ENCODE measurements at regions not wholly inside any gene's neighbourhood (a gene's known extent, or its start where the extent isn't known, plus 50 kb on each side); places are given as distances from the start of the nearest gene placed in this dataset.
"Not testable (repeated sequence)": the region's sequence is repeated elsewhere in the genome, so short reads cannot be mapped to it uniquely, and the experiment has no call there.

- no peak for DNase-seq (ENCODE audit: low spot score)
Measured at GRCh38 chr16:75996491-75996890, 270.2 kb upstream of the CPHXL start.

- DNase-seq (ENCODE audit: low spot score): no peak
Measured at GRCh38 chr16:75997606-75998005, 271.3 kb upstream of the CPHXL start.

GRCh38 chr16:76007645-76008044, 269.6 kb upstream of the CNTNAP4 start:
- no peak for DNase-seq (ENCODE audit: low spot score)

- DNase-seq (ENCODE audit: low spot score): no peak
Measured at GRCh38 chr16:76023835-76024234, 253.4 kb upstream of the CNTNAP4 start.

- no peak for DNase-seq (ENCODE audit: low spot score)
Measured at GRCh38 chr16:76035689-76036088, 241.5 kb upstream of the CNTNAP4 start.

- DNase-seq (ENCODE audit: low spot score): no peak
Measured at GRCh38 chr16:76038097-76038496, 239.1 kb upstream of the CNTNAP4 start.

- no peak for DNase-seq (ENCODE audit: low spot score)
Measured at GRCh38 chr16:76052725-76053124, 224.5 kb upstream of the CNTNAP4 start.

- no peak for DNase-seq (ENCODE audit: low spot score)
Measured at GRCh38 chr16:76059186-76059585, 218.0 kb upstream of the CNTNAP4 start.

GRCh38 chr16:76059701-76060100, 217.5 kb upstream of the CNTNAP4 start:
- no peak for DNase-seq (ENCODE audit: low spot score)

- no peak for DNase-seq (ENCODE audit: low spot score)
Measured at GRCh38 chr16:76071690-76072089, 205.5 kb upstream of the CNTNAP4 start.

- no peak for DNase-seq (ENCODE audit: low spot score)
Measured at GRCh38 chr16:76081967-76082366, 195.2 kb upstream of the CNTNAP4 start.

- no peak for DNase-seq (ENCODE audit: low spot score)
Measured at GRCh38 chr16:76106647-76107046, 170.6 kb upstream of the CNTNAP4 start.

- no peak for DNase-seq (ENCODE audit: low spot score)
Measured at GRCh38 chr16:76108460-76108859, 168.7 kb upstream of the CNTNAP4 start.

- no peak for DNase-seq (ENCODE audit: low spot score)
Measured at GRCh38 chr16:76114681-76115080, 162.5 kb upstream of the CNTNAP4 start.

- no peak for DNase-seq (ENCODE audit: low spot score)
Measured at GRCh38 chr16:76118344-76118743, 158.9 kb upstream of the CNTNAP4 start.

- DNase-seq (ENCODE audit: low spot score): no peak
Measured at GRCh38 chr16:76121636-76122035, 155.6 kb upstream of the CNTNAP4 start.

- no peak for DNase-seq (ENCODE audit: low spot score)
Measured at GRCh38 chr16:76123966-76124365, 153.2 kb upstream of the CNTNAP4 start.

GRCh38 chr16:76125871-76126270, 151.3 kb upstream of the CNTNAP4 start:
- DNase-seq (ENCODE audit: low spot score): no peak

- not testable (repeated sequence) for DNase-seq (ENCODE audit: low spot score)
Measured at GRCh38 chr16:76138056-76138455, 139.1 kb upstream of the CNTNAP4 start.

GRCh38 chr16:76157629-76158028, 119.6 kb upstream of the CNTNAP4 start:
- no peak for DNase-seq (ENCODE audit: low spot score)

GRCh38 chr16:76162046-76162445, 115.2 kb upstream of the CNTNAP4 start:
- DNase-seq (ENCODE audit: low spot score): no peak

GRCh38 chr16:76164970-76165558, 112.1 kb upstream of the CNTNAP4 start:
- no peak for DNase-seq (ENCODE audit: low spot score)

- DNase-seq (ENCODE audit: low spot score): no peak
Measured at GRCh38 chr16:76175718-76176117, 101.5 kb upstream of the CNTNAP4 start.

- DNase-seq (ENCODE audit: low spot score): no peak
Measured at GRCh38 chr16:76176153-76176552, 101.0 kb upstream of the CNTNAP4 start.

- DNase-seq (ENCODE audit: low spot score): no peak
Measured at GRCh38 chr16:76176616-76177015, 100.6 kb upstream of the CNTNAP4 start.

All from HuH-7.5 (cell line).